IPS DF 4.7 (cell line): ENCODE measurements at regions not wholly inside any gene's neighbourhood (a gene's known extent, or its start where the extent isn't known, plus 50 kb on each side); places are given as distances from the start of the nearest gene placed in this dataset.

Source experiments
- DNase-seq: peaks from one replicate; pipeline ENCODE4 v3.0.0-alpha.2; 2013; ENCODE audit warnings: low spot score; ENCODE audit errors: extremely low read depth

DNA sequence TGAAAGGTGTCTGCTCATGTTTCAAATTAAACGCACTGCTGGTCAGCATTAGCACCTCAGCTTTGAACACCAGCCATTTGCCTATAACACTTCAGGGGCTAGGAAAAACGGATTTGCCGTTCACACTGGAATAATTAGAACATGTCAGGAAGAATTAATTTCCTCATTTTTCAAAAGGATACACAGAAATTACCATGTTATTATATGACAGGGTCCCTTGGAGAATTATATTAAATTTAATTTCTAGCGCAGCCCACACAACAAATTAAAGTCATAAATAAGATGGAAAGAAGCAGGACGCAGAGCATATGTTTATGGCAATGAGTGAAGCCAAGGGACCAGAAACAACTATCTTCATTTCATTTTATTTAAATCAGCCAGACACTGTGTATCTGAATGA, 83.8 kb upstream of the SOX6 start:
- DNase-seq, result no peak

DNA sequence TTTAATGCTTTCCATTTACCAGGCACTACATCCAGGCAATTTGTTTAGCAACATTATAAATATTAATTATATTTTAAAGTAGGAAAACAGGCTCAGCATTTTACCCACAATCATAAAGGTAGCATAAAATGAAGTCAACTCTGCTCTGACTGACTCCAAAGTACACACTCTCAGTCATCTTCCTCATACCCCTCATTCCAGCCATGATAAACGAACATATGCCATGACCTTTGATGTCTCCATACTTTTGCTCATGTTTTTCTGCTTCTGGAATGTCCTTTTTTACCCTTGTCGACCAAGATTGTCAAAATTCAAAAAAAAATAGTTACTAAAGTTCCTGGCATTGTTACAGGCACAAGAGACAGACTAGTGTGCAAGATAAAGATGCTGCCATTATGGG, 77.7 kb upstream of the SOX6 start:
- no peak for DNase-seq

DNA sequence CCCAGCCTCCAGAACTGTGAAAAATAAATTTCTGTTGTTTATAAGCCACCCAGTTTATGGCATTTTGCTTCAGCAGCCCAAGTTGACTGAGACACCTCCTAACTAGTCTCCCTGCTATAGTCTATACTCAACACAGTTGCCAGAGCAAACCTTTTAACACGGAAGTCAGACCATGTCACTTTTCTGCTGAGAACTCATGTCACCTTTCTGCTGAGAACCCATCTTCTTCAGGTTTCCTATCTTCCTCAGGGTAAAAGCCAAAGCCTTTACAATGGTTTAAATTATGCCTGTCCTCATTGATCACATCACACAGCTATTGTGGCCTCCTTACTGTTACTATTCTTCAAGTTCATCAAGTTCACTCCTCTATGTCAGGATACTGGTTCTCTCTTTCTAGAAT, 74.3 kb upstream of the SOX6 start:
- DNase-seq, result no peak

DNA sequence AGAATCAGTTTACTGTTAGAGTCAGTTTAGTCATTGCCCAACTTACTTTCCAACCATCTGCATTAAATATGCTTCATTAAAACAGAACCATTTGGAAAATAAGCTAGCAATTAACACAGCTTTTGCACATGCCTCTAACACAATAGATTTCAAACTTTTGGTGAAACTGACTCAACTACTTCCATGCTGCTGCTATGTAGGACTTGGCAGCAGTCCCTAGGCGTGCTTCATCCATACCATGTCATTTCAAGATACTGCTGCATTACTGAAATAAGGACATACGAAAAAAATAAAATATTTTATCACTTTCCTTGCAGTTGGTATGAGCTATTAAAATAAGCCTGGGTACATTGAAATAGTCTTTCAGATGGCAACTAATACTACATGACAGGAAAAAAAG, 65.5 kb upstream of the SOX6 start:
- DNase-seq, result no peak

DNA sequence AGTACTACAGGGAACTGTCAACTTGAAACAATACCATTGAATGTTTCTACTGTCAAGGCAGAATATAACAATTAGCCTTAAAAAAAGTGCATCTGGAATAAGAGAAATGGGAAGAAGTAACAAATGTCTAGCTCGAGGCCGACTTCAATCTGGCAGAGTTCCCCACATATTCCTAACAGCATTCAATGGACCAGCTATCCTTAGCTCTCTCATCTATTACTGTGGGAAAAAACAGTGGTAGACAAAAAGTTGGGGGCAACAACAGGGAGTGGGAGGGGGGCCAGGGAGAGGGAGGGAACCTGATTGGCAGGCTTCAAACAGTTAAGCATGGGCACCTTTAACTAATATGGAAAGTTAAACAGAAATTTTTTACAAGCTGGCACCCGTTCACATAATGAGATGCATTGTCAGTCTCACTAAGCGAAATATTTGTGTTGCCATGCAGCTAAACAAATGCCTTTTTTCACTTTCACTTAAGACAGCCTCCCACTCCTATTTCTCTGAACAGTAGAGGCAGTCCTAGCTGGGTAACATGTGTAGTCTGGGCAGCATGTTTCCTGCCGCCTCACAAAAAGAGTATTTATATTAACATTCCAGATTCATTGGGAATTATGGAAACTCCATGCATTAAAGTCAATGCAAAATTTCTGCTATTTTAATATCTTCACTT, 62.2 kb upstream of the SOX6 start:
- no peak for DNase-seq

DNA sequence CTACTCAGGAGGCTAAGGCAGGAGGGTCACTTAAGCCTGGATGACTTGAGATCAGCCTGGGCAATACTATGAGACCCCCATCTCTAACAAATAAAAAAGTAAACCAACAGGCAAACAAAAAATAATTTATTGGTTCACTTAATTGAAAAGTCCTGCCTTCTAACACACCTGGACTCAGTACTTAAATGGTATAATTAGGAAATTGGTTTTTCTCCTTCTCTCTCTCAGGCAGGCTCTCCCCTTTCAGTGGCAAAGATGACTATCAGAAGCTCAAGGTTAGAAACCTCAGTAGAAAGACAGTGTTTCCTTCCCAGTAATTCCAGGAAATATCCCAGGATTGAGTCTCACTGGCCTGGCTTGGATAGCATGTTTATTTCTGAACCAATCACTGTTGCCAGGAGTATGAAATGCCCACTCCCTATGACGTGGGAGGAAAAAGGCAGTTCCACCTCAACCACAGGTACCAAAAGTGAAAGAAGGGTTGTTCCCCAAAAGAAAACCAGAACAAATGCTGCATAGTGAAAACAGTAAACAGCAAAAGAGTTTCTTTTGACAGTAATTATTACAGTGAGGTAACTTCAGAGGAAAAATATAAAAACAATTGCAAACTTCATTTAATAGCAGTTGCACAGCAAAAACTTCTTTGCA, 56.3 kb upstream of the SOX6 start:
- no peak for DNase-seq

DNA sequence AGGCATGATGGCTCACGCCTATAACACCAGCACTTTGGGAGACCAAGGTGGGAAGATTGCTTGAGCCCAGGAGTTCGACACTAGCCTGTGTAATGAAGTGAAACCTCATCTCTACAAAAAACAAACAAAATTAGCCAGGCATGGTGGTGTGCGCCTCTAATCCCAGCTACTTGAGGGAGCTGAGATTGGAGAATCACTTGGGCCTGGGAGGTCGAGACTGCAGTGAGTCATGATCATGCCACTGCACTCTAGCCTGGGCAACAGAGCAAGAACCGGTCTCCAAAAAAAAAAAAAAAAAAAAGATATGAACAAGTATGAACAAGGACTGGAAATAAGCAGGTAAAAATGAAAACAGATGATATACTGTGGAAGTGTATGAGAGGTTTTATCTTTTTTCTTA, 54.1 kb upstream of the SOX6 start:
- DNase-seq, result no peak

DNA sequence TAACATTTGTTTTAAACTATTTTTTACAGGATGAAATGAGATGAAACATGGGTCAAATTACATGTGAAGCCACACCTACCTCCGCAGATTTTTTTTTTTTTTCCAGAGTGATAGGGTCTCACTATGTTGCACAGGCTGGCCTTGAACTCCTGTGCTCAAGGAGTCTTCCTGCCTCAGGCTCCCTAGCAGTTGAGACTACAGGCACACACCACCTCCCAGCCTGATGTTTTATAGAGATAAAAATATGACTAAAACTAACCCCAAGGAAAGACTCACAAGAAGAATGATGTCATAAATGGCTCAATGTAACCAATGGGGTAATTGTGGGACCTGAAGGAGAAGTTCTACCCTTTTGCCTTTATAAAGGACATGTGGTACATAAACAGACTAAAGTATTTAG, 52.3 kb upstream of the SOX6 start:
- no peak for DNase-seq

DNA sequence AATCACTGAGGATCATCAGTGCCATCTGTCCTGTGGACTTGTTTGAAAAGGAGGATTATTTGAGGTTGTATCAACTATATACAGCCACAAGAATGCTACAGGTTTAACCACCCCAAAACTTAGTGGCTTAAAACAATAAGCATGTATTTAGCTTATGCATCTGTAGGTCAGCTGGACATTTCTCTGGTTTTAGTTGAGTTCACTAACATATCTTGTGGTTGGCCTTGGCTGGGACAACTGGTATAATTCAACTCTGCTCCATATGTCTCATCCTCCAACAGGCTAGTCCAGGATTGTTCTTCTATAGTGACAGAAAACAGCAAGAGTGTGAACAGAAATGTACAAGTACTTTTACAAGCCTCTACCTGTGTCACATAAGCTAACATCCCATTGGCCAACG, 49.9 kb upstream of the SOX6 start:
- no peak for DNase-seq
